ENCODE measurements at regions not wholly inside any gene's neighbourhood (a gene's known extent, or its start where the extent isn't known, plus 50 kb on each side); places are given as distances from the start of the nearest gene placed in this dataset.

- no peak for DNase-seq (ENCODE audit: low read depth)
These were observed 377.4 kb downstream of the HTR7 start for GRCh38 chr10:90480466-90480865.

- no peak for DNase-seq (ENCODE audit: low read depth)
These were observed 376.4 kb downstream of the HTR7 start for GRCh38 chr10:90481326-90481923.

- DNase-seq (ENCODE audit: low read depth), result no peak
These were observed 373.3 kb downstream of the HTR7 start for GRCh38 chr10:90484518-90484917.

- no peak for DNase-seq (ENCODE audit: low read depth)
These were observed 363.7 kb downstream of the HTR7 start for GRCh38 chr10:90494183-90494582.

GRCh38 chr10:90504172-90504571, 353.7 kb downstream of the HTR7 start:
- no peak for DNase-seq (ENCODE audit: low read depth)

GRCh38 chr10:90526721-90527120, 331.1 kb downstream of the HTR7 start:
- DNase-seq (ENCODE audit: low read depth), result no peak

GRCh38 chr10:90530521-90530920, 327.3 kb downstream of the HTR7 start:
- no peak for DNase-seq (ENCODE audit: low read depth)

GRCh38 chr10:90557385-90557784, 300.5 kb downstream of the HTR7 start:
- DNase-seq (ENCODE audit: low read depth), result no peak

- no peak for DNase-seq (ENCODE audit: low read depth)
These were observed 297.5 kb downstream of the HTR7 start for GRCh38 chr10:90560331-90560730.

GRCh38 chr10:90561666-90562065, 296.2 kb downstream of the HTR7 start:
- no peak for DNase-seq (ENCODE audit: low read depth)

- no peak for DNase-seq (ENCODE audit: low read depth)
These were observed 286.2 kb downstream of the HTR7 start for GRCh38 chr10:90571481-90572258.

GRCh38 chr10:90575125-90575524, 282.7 kb downstream of the HTR7 start:
- no peak for DNase-seq (ENCODE audit: low read depth)

GRCh38 chr10:90577569-90577968, 280.3 kb downstream of the HTR7 start:
- no peak for DNase-seq (ENCODE audit: low read depth)

GRCh38 chr10:90579602-90580242, 278.1 kb downstream of the HTR7 start:
- no peak for DNase-seq (ENCODE audit: low read depth)

- no peak for DNase-seq (ENCODE audit: low read depth)
These were observed 274.4 kb downstream of the HTR7 start for GRCh38 chr10:90583416-90583815.

- DNase-seq (ENCODE audit: low read depth), result no peak
These were observed 270.8 kb downstream of the HTR7 start for GRCh38 chr10:90587081-90587491.

- DNase-seq (ENCODE audit: low read depth), result no peak
These were observed 270.3 kb downstream of the HTR7 start for GRCh38 chr10:90587561-90587960.

- DNase-seq (ENCODE audit: low read depth), result no peak
These were observed 269.6 kb downstream of the HTR7 start for GRCh38 chr10:90588222-90588621.

GRCh38 chr10:90589825-90590224, 268.0 kb downstream of the HTR7 start:
- no peak for DNase-seq (ENCODE audit: low read depth)

- no peak for DNase-seq (ENCODE audit: low read depth)
These were observed 266.2 kb downstream of the HTR7 start for GRCh38 chr10:90591629-90592028.

- DNase-seq (ENCODE audit: low read depth), result no peak
These were observed 265.1 kb downstream of the HTR7 start for GRCh38 chr10:90592638-90593302.

- no peak for DNase-seq (ENCODE audit: low read depth)
These were observed 259.3 kb downstream of the HTR7 start for GRCh38 chr10:90598513-90598912.

All from stimulated activated CD8-positive, alpha-beta memory T cell treated with anti-CD3 and anti-CD28 coated beads, Interleukin-15, amount 100 ng/mL, for 24 hours (primary cell).